ENCODE measurements at regions not wholly inside any gene's neighbourhood (a gene's known extent, or its start where the extent isn't known, plus 50 kb on each side); places are given as distances from the start of the nearest gene placed in this dataset.

- peaks cover 9% of the 10 kb centered on the region for H3K9me3 Mint-ChIP-seq
- no peak for ATAC-seq
- peaks cover 2% of the 10 kb centered on the region for H3K27me3 Mint-ChIP-seq
- no peak overlapping the region for H3K27ac Mint-ChIP-seq
- H3K4me3 Mint-ChIP-seq: no peak overlapping the region
- DNase-seq: no peak
- H3K36me3 Mint-ChIP-seq (ENCODE audit: low read depth): peaks cover 2% of the 10 kb centered on the region
- H3K4me1 Mint-ChIP-seq: no peaks in the 10 kb centered on the region
Observed at GRCh38 chr1:58346036-58346355, 200.5 kb downstream of the OMA1 start.

GRCh38 chr1:58345215-58346035 is 201.1 kb downstream of the OMA1 start:
- Mint-ChIP-seq H3K27me3 (peaks cover 2% of the 10 kb centered on the region), H3K27ac (no peak overlapping the region), H3K36me3 (ENCODE audit: low read depth) (no peaks in the 10 kb centered on the region), H3K4me1 (no peaks in the 10 kb centered on the region), H3K9me3 (peaks cover 6% of the 10 kb centered on the region), H3K4me3 (no peak overlapping the region)
- DNase-seq (no peak), ATAC-seq (no peak)

- ATAC-seq: no peak
- no peak for DNase-seq
- Mint-ChIP-seq H3K36me3 (ENCODE audit: low read depth) (no peaks in the 10 kb centered on the region), H3K9me3 (no peaks in the 10 kb centered on the region), H3K27ac (no peak overlapping the region), H3K4me3 (no peak overlapping the region), H3K4me1 (no peaks in the 10 kb centered on the region), H3K27me3 (no peaks in the 10 kb centered on the region)
Observed at GRCh38 chr1:58340185-58340584, 206.3 kb downstream of the OMA1 start.

- Mint-ChIP-seq H3K4me1 (no peaks in the 10 kb centered on the region), H3K4me3 (no peak overlapping the region), H3K27me3 (peaks cover 2% of the 10 kb centered on the region), H3K36me3 (ENCODE audit: low read depth) (no peaks in the 10 kb centered on the region), H3K9me3 (no peaks in the 10 kb centered on the region), H3K27ac (no peak overlapping the region)
- DNase-seq (no peak), ATAC-seq (no peak)
Observed at GRCh38 chr1:58338081-58338480, 208.4 kb downstream of the OMA1 start.

- no peak for ATAC-seq
- Mint-ChIP-seq H3K4me1 (no peaks in the 10 kb centered on the region), H3K27ac (no peak overlapping the region), H3K4me3 (no peak overlapping the region), H3K9me3 (no peaks in the 10 kb centered on the region), H3K36me3 (ENCODE audit: low read depth) (no peaks in the 10 kb centered on the region), H3K27me3 (peaks cover 2% of the 10 kb centered on the region)
- DNase-seq: no peak
Observed at GRCh38 chr1:58333511-58333910, 213.0 kb downstream of the OMA1 start.

GRCh38 chr1:58331156-58331555 is 215.4 kb downstream of the OMA1 start:
- no peak for DNase-seq
- no peak overlapping the region for H3K27ac Mint-ChIP-seq
- no peak for ATAC-seq
- H3K27me3 Mint-ChIP-seq: peaks cover 2% of the 10 kb centered on the region
- no peaks in the 10 kb centered on the region for H3K36me3 Mint-ChIP-seq (ENCODE audit: low read depth)
- H3K4me3 Mint-ChIP-seq: no peak overlapping the region
- H3K9me3 Mint-ChIP-seq: no peaks in the 10 kb centered on the region
- H3K4me1 Mint-ChIP-seq: no peaks in the 10 kb centered on the region

- peaks cover 5% of the 10 kb centered on the region for H3K9me3 Mint-ChIP-seq
- DNase-seq: no peak
- no peak overlapping the region for H3K27ac Mint-ChIP-seq
Observed at GRCh38 chr1:58325866-58326265, 220.7 kb downstream of the OMA1 start.

GRCh38 chr1:58324558-58324957 is 222.0 kb downstream of the OMA1 start:
- H3K4me3 Mint-ChIP-seq: no peak overlapping the region
- H3K27me3 Mint-ChIP-seq: no peaks in the 10 kb centered on the region
- H3K36me3 Mint-ChIP-seq (ENCODE audit: low read depth): peaks cover 5% of the 10 kb centered on the region
- DNase-seq: no peak
- H3K27ac Mint-ChIP-seq: no peak overlapping the region
- no peak for ATAC-seq
- peaks cover 8% of the 10 kb centered on the region for H3K4me1 Mint-ChIP-seq
- peaks cover 6% of the 10 kb centered on the region for H3K9me3 Mint-ChIP-seq

More at GRCh38 chr1:58325866-58326265, 220.7 kb downstream of the OMA1 start:
- no peak for ATAC-seq
- H3K4me3 Mint-ChIP-seq: no peak overlapping the region
- peaks cover 5% of the 10 kb centered on the region for H3K36me3 Mint-ChIP-seq (ENCODE audit: low read depth)
- H3K27me3 Mint-ChIP-seq: no peaks in the 10 kb centered on the region
- peaks cover 8% of the 10 kb centered on the region for H3K4me1 Mint-ChIP-seq

GRCh38 chr1:58318157-58319005 is 228.1 kb downstream of the OMA1 start:
- no peaks in the 10 kb centered on the region for H3K4me1 Mint-ChIP-seq
- peaks cover 5% of the 10 kb centered on the region for H3K36me3 Mint-ChIP-seq (ENCODE audit: low read depth)
- no peak for ATAC-seq
- peaks cover 6% of the 10 kb centered on the region for H3K9me3 Mint-ChIP-seq
- no peak overlapping the region for H3K4me3 Mint-ChIP-seq
- DNase-seq: no peak
- H3K27me3 Mint-ChIP-seq: no peaks in the 10 kb centered on the region
- no peak overlapping the region for H3K27ac Mint-ChIP-seq

- DNase-seq: no peak
- no peak for ATAC-seq
- peaks cover 5% of the 10 kb centered on the region for H3K36me3 Mint-ChIP-seq (ENCODE audit: low read depth)
- H3K9me3 Mint-ChIP-seq: peaks cover 6% of the 10 kb centered on the region
- H3K27me3 Mint-ChIP-seq: no peaks in the 10 kb centered on the region
- H3K4me1 Mint-ChIP-seq: no peaks in the 10 kb centered on the region
- no peak overlapping the region for H3K4me3 Mint-ChIP-seq
- no peak overlapping the region for H3K27ac Mint-ChIP-seq
Observed at GRCh38 chr1:58317694-58318093, 228.8 kb downstream of the OMA1 start.

- H3K4me3 Mint-ChIP-seq: no peak overlapping the region
- no peak overlapping the region for H3K27ac Mint-ChIP-seq
- no peaks in the 10 kb centered on the region for H3K4me1 Mint-ChIP-seq
- peaks cover 6% of the 10 kb centered on the region for H3K9me3 Mint-ChIP-seq
- H3K36me3 Mint-ChIP-seq (ENCODE audit: low read depth): peaks cover 5% of the 10 kb centered on the region
- no peaks in the 10 kb centered on the region for H3K27me3 Mint-ChIP-seq
- DNase-seq (no peak), ATAC-seq (no peak)
Observed at GRCh38 chr1:58317086-58317485, 229.4 kb downstream of the OMA1 start.

GRCh38 chr1:58316141-58316540 is 230.4 kb downstream of the OMA1 start:
- peaks cover 3% of the 10 kb centered on the region for H3K36me3 Mint-ChIP-seq (ENCODE audit: low read depth)
- no peaks in the 10 kb centered on the region for H3K27me3 Mint-ChIP-seq
- DNase-seq (no peak), ATAC-seq (no peak)
- peaks cover 4% of the 10 kb centered on the region for H3K9me3 Mint-ChIP-seq
- H3K4me3 Mint-ChIP-seq: no peak overlapping the region
- H3K27ac Mint-ChIP-seq: no peak overlapping the region
- H3K4me1 Mint-ChIP-seq: no peaks in the 10 kb centered on the region

- peaks cover 2% of the 10 kb centered on the region for H3K27me3 Mint-ChIP-seq
- no peak overlapping the region for H3K27ac Mint-ChIP-seq
- no peak for DNase-seq
- no peak for ATAC-seq
- no peaks in the 10 kb centered on the region for H3K36me3 Mint-ChIP-seq (ENCODE audit: low read depth)
- no peaks in the 10 kb centered on the region for H3K4me1 Mint-ChIP-seq
- H3K9me3 Mint-ChIP-seq: no peaks in the 10 kb centered on the region
- no peak overlapping the region for H3K4me3 Mint-ChIP-seq
Observed at GRCh38 chr1:58312971-58313563, 233.5 kb downstream of the OMA1 start.

- DNase-seq (no peak), ATAC-seq (no peak)
- Mint-ChIP-seq H3K9me3 (no peaks in the 10 kb centered on the region), H3K27me3 (peaks cover 2% of the 10 kb centered on the region), H3K4me1 (no peaks in the 10 kb centered on the region), H3K27ac (no peak overlapping the region), H3K4me3 (no peak overlapping the region), H3K36me3 (ENCODE audit: low read depth) (no peaks in the 10 kb centered on the region)
Observed at GRCh38 chr1:58312461-58312860, 234.1 kb downstream of the OMA1 start.

- Mint-ChIP-seq H3K4me1 (no peaks in the 10 kb centered on the region), H3K27ac (no peak overlapping the region), H3K9me3 (no peaks in the 10 kb centered on the region), H3K27me3 (peaks cover 2% of the 10 kb centered on the region), H3K36me3 (ENCODE audit: low read depth) (no peaks in the 10 kb centered on the region), H3K4me3 (no peak overlapping the region)
- ATAC-seq (no peak), DNase-seq (no peak)
Observed at GRCh38 chr1:58310881-58311280, 235.6 kb downstream of the OMA1 start.

Measured in activated naive CD8-positive, alpha-beta T cell treated with anti-CD3 and anti-CD28 coated beads, Interleukin-2, amount 50 U/mL, for 24 hours (primary cell).